ENCODE measurements at regions not wholly inside any gene's neighbourhood (a gene's known extent, or its start where the extent isn't known, plus 50 kb on each side); places are given as distances from the start of the nearest gene placed in this dataset.

- TF ChIP-seq CTCF (IDR thresholded peaks at IDR 0.05), result no peak
- TF ChIP-seq EZH2 (IDR thresholded peaks at IDR 0.05), result no peak
Measured at GRCh38 chr12:5236022-5236640, 192.5 kb downstream of the KCNA5 start.
